ENCODE measurements at regions not wholly inside any gene's neighbourhood (a gene's known extent, or its start where the extent isn't known, plus 50 kb on each side); places are given as distances from the start of the nearest gene placed in this dataset.
A peak's percentile ranks its signal among the peaks of the same experiment; 100 is the strongest.

GRCh38 chr10:131732631-131733127 lies 168.1 kb upstream of the PPP2R2D start:
- H3K27ac ChIP-seq: no peak overlapping the region
- DNase-seq (ENCODE audit: low spot score): peak; percentile 53
- POLR2A ChIA-PET (ENCODE audit: low non-redundant PET): no interaction called here
- TF ChIP-seq, protein P1, sequence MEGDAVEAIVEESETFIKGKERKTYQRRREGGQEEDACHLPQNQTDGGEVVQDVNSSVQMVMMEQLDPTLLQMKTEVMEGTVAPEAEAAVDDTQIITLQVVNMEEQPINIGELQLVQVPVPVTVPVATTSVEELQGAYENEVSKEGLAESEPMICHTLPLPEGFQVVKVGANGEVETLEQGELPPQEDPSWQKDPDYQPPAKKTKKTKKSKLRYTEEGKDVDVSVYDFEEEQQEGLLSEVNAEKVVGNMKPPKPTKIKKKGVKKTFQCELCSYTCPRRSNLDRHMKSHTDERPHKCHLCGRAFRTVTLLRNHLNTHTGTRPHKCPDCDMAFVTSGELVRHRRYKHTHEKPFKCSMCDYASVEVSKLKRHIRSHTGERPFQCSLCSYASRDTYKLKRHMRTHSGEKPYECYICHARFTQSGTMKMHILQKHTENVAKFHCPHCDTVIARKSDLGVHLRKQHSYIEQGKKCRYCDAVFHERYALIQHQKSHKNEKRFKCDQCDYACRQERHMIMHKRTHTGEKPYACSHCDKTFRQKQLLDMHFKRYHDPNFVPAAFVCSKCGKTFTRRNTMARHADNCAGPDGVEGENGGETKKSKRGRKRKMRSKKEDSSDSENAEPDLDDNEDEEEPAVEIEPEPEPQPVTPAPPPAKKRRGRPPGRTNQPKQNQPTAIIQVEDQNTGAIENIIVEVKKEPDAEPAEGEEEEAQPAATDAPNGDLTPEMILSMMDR (conservative IDR thresholded peaks at IDR 0.05; ENCODE audit: low read depth): no peak
- CTCF ChIA-PET: interaction anchor here (0.6 to 0.7 kb wide), 2 partner anchors 74 to 1255 kb away, joined by 3 to 4 read pairs; no protein-coding TSS in a partner anchor

- no peak for DNase-seq (ENCODE audit: low spot score)
- CTCF ChIA-PET: no interaction called here
- POLR2A ChIA-PET (ENCODE audit: low non-redundant PET): no interaction called here
- TF ChIP-seq, protein P1 (conservative IDR thresholded peaks at IDR 0.05; ENCODE audit: low read depth): no peak
- no peak overlapping the region for H3K27ac ChIP-seq
Observed at GRCh38 chr10:131733596-131733995, 167.2 kb upstream of the PPP2R2D start.

- ChIA-PET CTCF (interaction anchor here (0.5 kb wide), 1 partner anchor 251 kb away, joined by 4 read pairs; no protein-coding TSS in a partner anchor), POLR2A (ENCODE audit: low non-redundant PET) (no interaction called here)
- TF ChIP-seq, protein P1 (conservative IDR thresholded peaks at IDR 0.05; ENCODE audit: low read depth): no peak
- H3K27ac ChIP-seq: no peak overlapping the region
- DNase-seq (ENCODE audit: low spot score): no peak
Observed at GRCh38 chr10:131735577-131735976, 165.2 kb upstream of the PPP2R2D start.

DNA sequence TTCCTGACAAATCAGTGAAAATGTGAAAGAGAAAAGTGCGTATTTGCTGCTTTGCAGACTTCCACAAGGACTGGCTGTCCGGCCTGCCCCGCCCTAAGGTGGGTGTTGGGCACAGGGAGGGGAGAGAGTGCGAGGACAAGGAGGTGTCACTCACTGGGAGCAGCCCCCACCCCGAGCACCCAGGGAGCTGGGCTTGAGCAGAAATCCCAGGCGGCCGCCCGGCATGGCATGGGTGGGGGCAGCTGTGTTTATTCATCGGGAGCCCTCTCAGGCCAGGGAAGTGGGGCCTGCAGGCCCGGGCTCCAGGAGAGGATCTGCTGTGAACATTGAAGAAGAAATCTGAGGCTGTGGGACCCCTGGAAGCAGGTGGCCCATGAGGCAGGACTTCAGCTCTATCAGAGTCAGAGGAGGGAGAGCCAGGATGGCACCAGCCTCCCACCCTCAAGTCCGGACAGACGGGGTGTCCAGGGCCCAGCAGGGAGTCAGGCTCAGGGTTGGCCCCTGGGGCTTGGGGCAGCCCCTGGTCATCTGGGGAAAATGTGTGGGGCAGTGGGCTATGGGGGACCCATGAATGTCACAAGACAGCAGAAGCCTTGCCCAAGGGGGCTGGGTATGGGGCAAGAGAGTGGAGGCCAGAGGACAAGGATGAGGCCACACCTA lies 164.4 kb upstream of the PPP2R2D start:
- no peak for DNase-seq (ENCODE audit: low spot score)
- ChIA-PET CTCF (no interaction called here), POLR2A (ENCODE audit: low non-redundant PET) (no interaction called here)
- TF ChIP-seq, protein P1 (conservative IDR thresholded peaks at IDR 0.05; ENCODE audit: low read depth): no peak
- no peak overlapping the region for H3K27ac ChIP-seq

DNA sequence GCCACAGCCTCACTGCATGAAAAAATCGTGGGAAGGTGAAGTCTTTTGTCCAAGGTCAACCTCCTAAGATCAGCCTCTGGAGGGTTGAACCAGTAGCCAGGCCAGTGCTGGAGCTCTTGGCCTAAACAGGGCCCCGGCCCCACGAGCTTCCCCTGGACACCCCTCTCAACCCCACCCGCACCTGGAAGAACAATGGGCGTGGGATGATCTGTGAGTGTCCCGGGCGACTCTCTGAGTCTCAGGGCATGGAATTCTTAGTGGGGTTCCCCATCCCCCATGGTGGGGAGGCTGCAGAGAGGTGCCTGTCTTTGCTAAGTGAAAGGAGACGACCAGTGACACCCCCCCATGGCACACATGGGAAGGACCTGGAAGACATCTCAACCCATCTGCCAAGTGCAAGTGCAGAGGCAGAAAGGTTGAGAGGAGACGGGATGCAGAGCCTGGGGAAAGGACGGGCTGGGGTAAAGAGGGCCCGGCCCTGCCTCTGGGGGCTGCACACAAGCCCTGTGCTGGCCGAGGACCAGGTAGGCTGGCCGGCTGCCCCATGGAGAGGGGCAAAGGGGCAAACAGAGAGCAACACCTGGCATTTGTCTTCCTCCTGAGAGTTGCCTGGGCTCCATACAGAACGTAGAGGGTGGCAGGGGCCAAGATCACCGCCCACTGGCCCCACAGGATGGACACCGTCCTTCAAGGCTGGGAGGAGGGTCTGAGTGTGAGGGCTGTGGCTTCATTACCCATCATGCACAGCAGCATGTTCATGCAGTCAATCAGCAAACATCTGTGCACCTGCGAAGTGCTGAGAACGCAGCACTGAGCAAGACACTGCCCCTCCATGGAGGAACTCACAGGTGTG lies 163.0 kb upstream of the PPP2R2D start:
- ChIA-PET CTCF (no interaction called here), POLR2A (ENCODE audit: low non-redundant PET) (no interaction called here)
- DNase-seq (ENCODE audit: low spot score): no peak
- TF ChIP-seq, protein P1 (conservative IDR thresholded peaks at IDR 0.05; ENCODE audit: low read depth): no peak
- H3K27ac ChIP-seq: no peak overlapping the region

DNA sequence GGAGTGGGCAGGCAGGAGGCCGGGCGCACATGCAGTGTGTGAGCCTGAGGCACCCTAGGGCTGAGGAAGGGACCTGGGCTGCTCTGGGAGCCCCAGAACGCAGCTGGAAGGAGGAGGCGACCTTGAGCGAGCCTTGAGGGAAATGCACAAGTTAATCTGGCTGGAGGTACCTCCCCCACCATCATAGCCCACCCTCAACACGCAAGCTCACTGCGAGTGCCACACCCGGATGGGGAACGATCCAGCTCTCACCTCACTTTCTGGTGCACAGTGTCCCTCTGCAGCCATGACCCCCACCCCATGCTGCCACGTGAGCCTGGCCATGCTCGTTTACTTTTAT lies 162.4 kb upstream of the PPP2R2D start:
- TF ChIP-seq, protein P1 (conservative IDR thresholded peaks at IDR 0.05; ENCODE audit: low read depth): no peak
- H3K27ac ChIP-seq: no peak overlapping the region
- CTCF ChIA-PET: no interaction called here
- POLR2A ChIA-PET (ENCODE audit: low non-redundant PET): no interaction called here
- no peak for DNase-seq (ENCODE audit: low spot score)
